ENCODE measurements at regions not wholly inside any gene's neighbourhood (a gene's known extent, or its start where the extent isn't known, plus 50 kb on each side); places are given as distances from the start of the nearest gene placed in this dataset.

- no peak for DNase-seq
- no peaks in the 10 kb centered on the region for H3K36me3 Mint-ChIP-seq (ENCODE audit: low read depth)
Measured at GRCh38 chr12:116642683-116643082, 83.5 kb downstream of the MAP1LC3B2 start.

DNA sequence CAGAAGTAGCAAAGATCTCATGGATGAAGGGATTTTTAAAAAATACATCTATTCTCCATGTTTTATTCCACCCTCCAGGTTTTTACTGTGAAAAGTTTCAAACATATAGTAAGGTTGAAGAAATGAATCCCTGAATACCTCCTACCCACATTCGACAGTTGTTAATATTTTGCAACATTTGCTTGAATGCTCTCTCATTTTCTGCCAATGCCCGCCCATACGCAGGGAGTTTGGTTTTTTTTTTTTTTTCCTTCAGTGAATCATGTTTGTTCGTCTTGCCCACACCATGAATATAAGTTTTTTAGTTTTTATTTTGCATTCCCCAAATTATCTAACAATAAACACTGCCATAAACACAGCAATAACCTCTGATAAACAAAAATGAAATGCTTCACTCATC is 82.9 kb downstream of the MAP1LC3B2 start:
- Mint-ChIP-seq H3K4me1 (ENCODE audit: low read depth) (no peaks in the 10 kb centered on the region), H3K27me3 (ENCODE audit: insufficient read depth) (peaks cover 27% of the 10 kb centered on the region), H3K9me3 (no peaks in the 10 kb centered on the region; the same call in 1 of the 2 replicates), H3K27ac (no peak overlapping the region), H3K36me3 (ENCODE audit: low read depth) (no peaks in the 10 kb centered on the region), H3K4me3 (no peak overlapping the region)
- no peak for DNase-seq
- TF ChIP-seq, protein P1, sequence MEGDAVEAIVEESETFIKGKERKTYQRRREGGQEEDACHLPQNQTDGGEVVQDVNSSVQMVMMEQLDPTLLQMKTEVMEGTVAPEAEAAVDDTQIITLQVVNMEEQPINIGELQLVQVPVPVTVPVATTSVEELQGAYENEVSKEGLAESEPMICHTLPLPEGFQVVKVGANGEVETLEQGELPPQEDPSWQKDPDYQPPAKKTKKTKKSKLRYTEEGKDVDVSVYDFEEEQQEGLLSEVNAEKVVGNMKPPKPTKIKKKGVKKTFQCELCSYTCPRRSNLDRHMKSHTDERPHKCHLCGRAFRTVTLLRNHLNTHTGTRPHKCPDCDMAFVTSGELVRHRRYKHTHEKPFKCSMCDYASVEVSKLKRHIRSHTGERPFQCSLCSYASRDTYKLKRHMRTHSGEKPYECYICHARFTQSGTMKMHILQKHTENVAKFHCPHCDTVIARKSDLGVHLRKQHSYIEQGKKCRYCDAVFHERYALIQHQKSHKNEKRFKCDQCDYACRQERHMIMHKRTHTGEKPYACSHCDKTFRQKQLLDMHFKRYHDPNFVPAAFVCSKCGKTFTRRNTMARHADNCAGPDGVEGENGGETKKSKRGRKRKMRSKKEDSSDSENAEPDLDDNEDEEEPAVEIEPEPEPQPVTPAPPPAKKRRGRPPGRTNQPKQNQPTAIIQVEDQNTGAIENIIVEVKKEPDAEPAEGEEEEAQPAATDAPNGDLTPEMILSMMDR (IDR thresholded peaks at IDR 0.05): no peak

More at GRCh38 chr12:116642683-116643082, 83.5 kb downstream of the MAP1LC3B2 start:
- Mint-ChIP-seq H3K4me3 (no peak overlapping the region), H3K27me3 (ENCODE audit: insufficient read depth) (peaks cover 31% of the 10 kb centered on the region), H3K27ac (no peak overlapping the region), H3K9me3 (no peaks in the 10 kb centered on the region; the same call in 1 of the 2 replicates), H3K4me1 (ENCODE audit: low read depth) (no peaks in the 10 kb centered on the region)
- TF ChIP-seq, protein P1 (IDR thresholded peaks at IDR 0.05): no peak

- Mint-ChIP-seq H3K9me3 (no peaks in the 10 kb centered on the region; the same call in 1 of the 2 replicates), H3K4me1 (ENCODE audit: low read depth) (no peaks in the 10 kb centered on the region)
Measured at GRCh38 chr12:116640281-116640680, 81.1 kb downstream of the MAP1LC3B2 start.

DNA sequence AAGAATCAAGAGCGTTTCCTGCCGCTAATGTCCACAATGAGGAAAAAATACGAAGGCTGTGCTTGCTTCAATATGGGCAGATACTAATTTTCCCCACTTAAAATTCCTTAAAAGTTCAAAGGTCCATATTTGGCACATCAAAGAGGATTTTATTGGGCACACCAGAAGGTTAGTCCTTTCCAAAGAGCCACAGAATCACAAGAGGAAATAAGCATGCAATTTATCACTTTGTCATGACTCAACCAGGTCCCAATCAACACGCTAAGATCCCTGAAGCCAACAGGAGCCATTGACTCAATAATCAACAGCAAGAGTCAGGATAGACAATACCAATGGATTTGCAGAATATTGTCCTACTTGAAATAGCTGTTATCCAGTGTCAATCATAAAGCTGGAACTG is 80.6 kb downstream of the MAP1LC3B2 start:
- no peak overlapping the region for H3K4me3 Mint-ChIP-seq
- no peak overlapping the region for H3K27ac Mint-ChIP-seq
- H3K36me3 Mint-ChIP-seq (ENCODE audit: low read depth): no peaks in the 10 kb centered on the region
- peaks cover 24% of the 10 kb centered on the region for H3K27me3 Mint-ChIP-seq (ENCODE audit: insufficient read depth)
- DNase-seq: no peak
- no peaks in the 10 kb centered on the region for H3K4me1 Mint-ChIP-seq (ENCODE audit: low read depth)
- H3K9me3 Mint-ChIP-seq: no peaks in the 10 kb centered on the region; the same call in 1 of the 2 replicates
- TF ChIP-seq, protein P1 (IDR thresholded peaks at IDR 0.05): no peak

More at GRCh38 chr12:116640281-116640680, 81.1 kb downstream of the MAP1LC3B2 start:
- no peak for DNase-seq
- TF ChIP-seq, protein P1 (IDR thresholded peaks at IDR 0.05): no peak
- H3K36me3 Mint-ChIP-seq (ENCODE audit: low read depth): no peaks in the 10 kb centered on the region
- H3K27ac Mint-ChIP-seq: no peak overlapping the region
- H3K27me3 Mint-ChIP-seq (ENCODE audit: insufficient read depth): peaks cover 24% of the 10 kb centered on the region
- no peak overlapping the region for H3K4me3 Mint-ChIP-seq

- Mint-ChIP-seq H3K36me3 (ENCODE audit: low read depth) (no peaks in the 10 kb centered on the region), H3K27ac (no peak overlapping the region), H3K4me3 (no peak overlapping the region), H3K9me3 (no peaks in the 10 kb centered on the region), H3K27me3 (ENCODE audit: insufficient read depth) (peaks cover 34% of the 10 kb centered on the region), H3K4me1 (ENCODE audit: low read depth) (no peaks in the 10 kb centered on the region)
- TF ChIP-seq, protein P1 (IDR thresholded peaks at IDR 0.05): no peak
- DNase-seq: no peak
Measured at GRCh38 chr12:116638376-116638775, 79.2 kb downstream of the MAP1LC3B2 start.

All from HFFc6 (cell line).